Gastrocnemius medialis (tissue), 4 donors: ENCODE measurements at regions not wholly inside any gene's neighbourhood (a gene's known extent, or its start where the extent isn't known, plus 50 kb on each side); places are given as distances from the start of the nearest gene placed in this dataset.

Source experiments
- ATAC-seq, 2 donors: fragments of 150-250 bp; one replicate each; pipeline ENCODE4 v1.9.1; 2016
- DNase-seq, 2 donors: peaks; one replicate each; pipeline ENCODE4 v3.0.0-alpha.2; 2019
- H3K27ac ChIP-seq, 4 donors: fragments of 200-600 bp; sonication (generic); 1 replicate in 1 of 4; 2 replicates in 3 of 4; pipeline ENCODE4 v1.5.1; 2016 to 2018; ENCODE audit warnings: mild to moderate bottlenecking in 2 of 4, moderate library complexity in 1 of 4
- H3K27me3 ChIP-seq, 3 donors: fragments of 200-600 bp; sonication (generic) in 2 of 3; 1 replicate in 1 of 3; 2 replicates in 2 of 3; pipeline versions ENCODE4 v1.5.1 to v1.6.0; 2016 to 2019; ENCODE audit warnings: mild to moderate bottlenecking in 1 of 3, moderate library complexity in 1 of 3
- H3K36me3 ChIP-seq, 2 donors: fragments of 200-600 bp; sonication (generic) in 1 of 2; one replicate each; pipeline ENCODE4 v1.5.1; 2017 to 2018
- H3K4me1 ChIP-seq, 2 donors: fragments of 200-600 bp; sonication (generic) in 1 of 2; one replicate each; pipeline ENCODE4 v1.5.1; 2016 to 2017; ENCODE audit warnings: mild to moderate bottlenecking in 2 of 2
- H3K4me3 ChIP-seq, 4 donors: fragments of 200-600 bp; sonication (generic) in 3 of 4; 1 replicate in 1 of 4; 2 replicates in 3 of 4; pipeline ENCODE4 v1.5.1; 2016 to 2019; ENCODE audit warnings: mild to moderate bottlenecking in 2 of 4
- H3K9me3 ChIP-seq, 3 donors: fragments of 200-600 bp; sonication (generic) in 2 of 3; 1 replicate in 1 of 3; 2 replicates in 2 of 3; pipeline ENCODE4 v1.5.1; 2016 to 2019
- POLR2A ChIP-seq, 2 donors: fragments of 450-650 bp; IDR thresholded peaks; one replicate each; pipeline ENCODE4 v1.6.1; 2017; ENCODE audit warnings: antibody characterized with exemption in 2 of 2, mild to moderate bottlenecking in 2 of 2, moderate library complexity in 2 of 2
- in situ Hi-C, 4 donors: fragments of 200-750 bp; cut with MboI; loops; one replicate each; pipeline versions ENCODE4 v1.15.0 to v1.8.0; 2017; ENCODE audit warnings: low sequenced_read_pairs in 4 of 4
- intact Hi-C: fragments of 100-400 bp; cut with DNase I; formaldehyde crosslinking; loops from one replicate; pipeline ENCODE4 v1.15.1; 2023; ENCODE audit warnings: low total_unique reads
- TF ChIP-seq, protein P1 (sequence below), 5 experiments: fragments of 450-650 bp in 3 of 5; fragments of 200-600 bp in 2 of 5; sonication (generic) in 2 of 5; IDR thresholded peaks in 4 of 5; conservative IDR thresholded peaks in 1 of 5; 1 replicate in 4 of 5; 2 replicates in 1 of 5; pipeline ENCODE4 v1.5.1; 2016 to 2019; ENCODE audit warnings: antibody characterized with exemption in 5 of 5, mild to moderate bottlenecking in 3 of 5, moderate library complexity in 3 of 5

GRCh38 chr9:16245756-16246440 lies 624.6 kb downstream of the BNC2 start:
- in situ Hi-C loops = no loop called here
- no peaks in the 10 kb centered on the region for H3K27me3 ChIP-seq
- intact Hi-C loops = no loop called here

GRCh38 chr9:16246785-16247184 lies 623.7 kb downstream of the BNC2 start:
- ATAC-seq = no peak
- no peak for TF ChIP-seq POLR2A (IDR thresholded peaks at IDR 0.05)
- TF ChIP-seq, protein P1, sequence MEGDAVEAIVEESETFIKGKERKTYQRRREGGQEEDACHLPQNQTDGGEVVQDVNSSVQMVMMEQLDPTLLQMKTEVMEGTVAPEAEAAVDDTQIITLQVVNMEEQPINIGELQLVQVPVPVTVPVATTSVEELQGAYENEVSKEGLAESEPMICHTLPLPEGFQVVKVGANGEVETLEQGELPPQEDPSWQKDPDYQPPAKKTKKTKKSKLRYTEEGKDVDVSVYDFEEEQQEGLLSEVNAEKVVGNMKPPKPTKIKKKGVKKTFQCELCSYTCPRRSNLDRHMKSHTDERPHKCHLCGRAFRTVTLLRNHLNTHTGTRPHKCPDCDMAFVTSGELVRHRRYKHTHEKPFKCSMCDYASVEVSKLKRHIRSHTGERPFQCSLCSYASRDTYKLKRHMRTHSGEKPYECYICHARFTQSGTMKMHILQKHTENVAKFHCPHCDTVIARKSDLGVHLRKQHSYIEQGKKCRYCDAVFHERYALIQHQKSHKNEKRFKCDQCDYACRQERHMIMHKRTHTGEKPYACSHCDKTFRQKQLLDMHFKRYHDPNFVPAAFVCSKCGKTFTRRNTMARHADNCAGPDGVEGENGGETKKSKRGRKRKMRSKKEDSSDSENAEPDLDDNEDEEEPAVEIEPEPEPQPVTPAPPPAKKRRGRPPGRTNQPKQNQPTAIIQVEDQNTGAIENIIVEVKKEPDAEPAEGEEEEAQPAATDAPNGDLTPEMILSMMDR (IDR thresholded peaks at IDR 0.05 in 4 of 5, conservative IDR thresholded peaks at IDR 0.05 in 1 of 5) = no peak
- Histone ChIP-seq H3K4me3 (no peak overlapping the region), H3K27me3 (no peaks in the 10 kb centered on the region), H3K27ac (no peak overlapping the region), H3K9me3 (no peaks in the 10 kb centered on the region), H3K4me1 (peaks cover 0 to 3% of the 10 kb centered on the region in 2 donors), H3K36me3 (no peaks in the 10 kb centered on the region)
- intact Hi-C loops = no loop called here
- in situ Hi-C loops = no loop called here
- no peak for DNase-seq

More at GRCh38 chr9:16245756-16246440, 624.6 kb downstream of the BNC2 start:
- Histone ChIP-seq H3K27ac (peak overlapping the region in 1 of 4 donors; percentile 32), H3K36me3 (no peaks in the 10 kb centered on the region), H3K4me1 (peaks cover 0 to 3% of the 10 kb centered on the region in 2 donors), H3K4me3 (no peak overlapping the region), H3K9me3 (no peaks in the 10 kb centered on the region)
- TF ChIP-seq, protein P1 (IDR thresholded peaks at IDR 0.05 in 4 of 5, conservative IDR thresholded peaks at IDR 0.05 in 1 of 5) = no peak
- TF ChIP-seq POLR2A (IDR thresholded peaks at IDR 0.05) = no peak
- no peak for DNase-seq
- no peak for ATAC-seq

DNA sequence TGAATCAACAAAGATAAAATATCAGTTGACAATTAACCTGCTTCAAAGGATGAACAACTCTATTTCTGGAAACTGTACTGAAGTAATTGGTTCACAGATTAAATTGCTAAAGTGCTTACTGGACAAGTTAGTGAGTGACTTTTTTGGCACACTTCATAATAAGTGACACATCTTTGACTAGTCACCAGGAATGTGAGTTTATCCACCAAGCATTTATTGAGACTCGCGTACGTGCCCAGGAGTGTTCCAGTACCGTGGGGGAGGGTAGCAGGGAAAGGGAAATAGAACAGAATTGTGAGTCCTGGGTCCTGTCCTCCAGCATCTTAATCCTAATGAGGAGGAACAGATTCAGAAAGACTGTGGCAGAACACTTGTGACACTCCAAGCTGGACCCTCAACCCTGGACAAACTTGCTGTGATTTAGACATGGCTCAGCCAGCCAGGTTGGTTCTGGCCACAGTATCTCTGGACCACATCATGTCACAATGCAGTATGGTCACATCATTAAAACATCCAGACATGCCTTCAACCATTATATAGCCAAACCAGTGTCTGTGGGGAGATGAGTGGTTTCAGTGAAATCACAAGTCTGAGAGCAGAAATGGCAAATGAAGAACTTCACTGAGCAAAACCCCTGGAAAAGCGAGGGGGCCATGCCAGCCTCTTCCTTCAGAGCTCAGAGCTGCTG lies 623.1 kb downstream of the BNC2 start:
- H3K27me3 ChIP-seq = no peaks in the 10 kb centered on the region
- intact Hi-C loops (no loop called here), in situ Hi-C loops (no loop called here)
- ATAC-seq (peak; percentile 33 to 74), DNase-seq (peak in 1 of 2 donors; percentile 23)
- no peak overlapping the region for H3K27ac ChIP-seq
- no peak overlapping the region for H3K4me3 ChIP-seq
- H3K9me3 ChIP-seq = no peaks in the 10 kb centered on the region
- H3K36me3 ChIP-seq = no peaks in the 10 kb centered on the region
- TF ChIP-seq POLR2A (IDR thresholded peaks at IDR 0.05) = no peak
- TF ChIP-seq, protein P1 (IDR thresholded peaks at IDR 0.05 in 4 of 5, conservative IDR thresholded peaks at IDR 0.05 in 1 of 5) = no peak
- H3K4me1 ChIP-seq = peaks cover 0 to 3% of the 10 kb centered on the region in 2 donors

- H3K36me3 ChIP-seq = no peaks in the 10 kb centered on the region
- H3K4me3 ChIP-seq = no peak overlapping the region
- H3K27me3 ChIP-seq = no peaks in the 10 kb centered on the region
- H3K4me1 ChIP-seq = peaks cover 0 to 3% of the 10 kb centered on the region in 2 donors
- in situ Hi-C loops (no loop called here), intact Hi-C loops (no loop called here)
- ATAC-seq (no peak), DNase-seq (no peak)
- no peak overlapping the region for H3K27ac ChIP-seq
- no peak for TF ChIP-seq POLR2A (IDR thresholded peaks at IDR 0.05)
- TF ChIP-seq, protein P1 (IDR thresholded peaks at IDR 0.05 in 4 of 5, conservative IDR thresholded peaks at IDR 0.05 in 1 of 5) = no peak
- no peaks in the 10 kb centered on the region for H3K9me3 ChIP-seq
These were observed 621.6 kb downstream of the BNC2 start for GRCh38 chr9:16248822-16249221.
